Endothelial cell of umbilical vein (primary cell): ENCODE measurements at regions not wholly inside any gene's neighbourhood (a gene's known extent, or its start where the extent isn't known, plus 50 kb on each side); places are given as distances from the start of the nearest gene placed in this dataset.

ENCODE experiments used
- BruUV-seq: library from RNA; stranded (reverse); fragments of 400-500 nt; replicated peaks from 2 replicates; lab custom pipeline; 2021; lab: Mats Ljungman, UMichigan
- CTCF ChIA-PET: fragments of 300-600, 350-600 bp; sonication (Branson Sonifier 250); formaldehyde crosslinking; loops from one replicate; lab custom pipeline; 2021; ENCODE audit warnings: antibody characterized with exemption, inconsistent platforms; lab: Charles Lee
- POLR2A ChIA-PET: fragments of 300-600, 350-600 bp; sonication (Branson Sonifier 250); formaldehyde crosslinking; loops from one replicate; lab custom pipeline; 2021; ENCODE audit warnings: antibody characterized with exemption, inconsistent platforms; lab: Charles Lee
- DNase-seq: peaks from one replicate; pipeline ENCODE4 v3.0.0-alpha.2; 2011; ENCODE audit warnings: low read depth, low spot score
- FAIRE-seq: peaks from 2 replicates; lab custom pipeline; 2011; peaks lifted over from hg19 to GRCh38; lab: Jason Lieb, UNC
- H2AFZ ChIP-seq: 2 replicates; pipeline ENCODE4 v1.6.0; 2012; ENCODE audit warnings: low read depth, low read length, control low read depth, inconsistent platforms
- H3K27ac ChIP-seq: 2 replicates; pipeline ENCODE4 v1.5.1; 2011; ENCODE audit warnings: low read depth, mild to moderate bottlenecking, control low read depth, low read length, moderate library complexity; ENCODE audit not compliant: insufficient read depth
- H3K27me3 ChIP-seq, 2 experiments: 2 replicates each; pipeline versions ENCODE4 v1.6.0 to v1.6.1; 2011; ENCODE audit warnings: low read length in 2 of 2, mixed read lengths in 1 of 2; ENCODE audit not compliant: control insufficient read depth in 2 of 2, insufficient read depth in 2 of 2
- H3K36me3 ChIP-seq, 2 experiments: 2 replicates in 1 of 2; 3 replicates in 1 of 2; pipeline ENCODE4 v1.5.1; 2011; ENCODE audit warnings: low read length in 2 of 2, mild to moderate bottlenecking in 1 of 2, moderate library complexity in 1 of 2; ENCODE audit not compliant: control insufficient read depth in 2 of 2, insufficient read depth in 2 of 2; ENCODE audit errors: extremely low read depth in 1 of 2
- H3K4me1 ChIP-seq: 3 replicates; pipeline ENCODE4 v1.5.1; 2011; ENCODE audit warnings: mild to moderate bottlenecking, low read length; ENCODE audit not compliant: control insufficient read depth, insufficient read depth; ENCODE audit errors: extremely low read depth
- H3K4me2 ChIP-seq: 2 replicates; pipeline ENCODE4 v1.6.1; 2011; ENCODE audit warnings: low read length, control low read depth, mixed read lengths; ENCODE audit not compliant: insufficient read depth
- H3K4me3 ChIP-seq, 3 experiments: fragments of 200-600 bp in 1 of 3; sonication (generic), shearing (Covaris generic) in 1 of 3; replicated peaks in 1 of 3; 2 replicates each; pipeline ENCODE4 v1.5.1; 2011 to 2016; ENCODE audit warnings: control low read depth in 3 of 3, low read length in 3 of 3, mild to moderate bottlenecking in 2 of 3, inconsistent platforms in 1 of 3, low read depth in 1 of 3, moderate library complexity in 1 of 3; ENCODE audit not compliant: insufficient read depth in 1 of 3
- H3K79me2 ChIP-seq: 2 replicates; pipeline ENCODE4 v1.6.0; 2012; ENCODE audit warnings: low read length, inconsistent platforms; ENCODE audit not compliant: control insufficient read depth, insufficient read depth
- H3K9ac ChIP-seq: replicated peaks from 2 replicates; pipeline ENCODE3; 2011; ENCODE audit warnings: low read length, control low read depth; ENCODE audit not compliant: insufficient read depth; ENCODE audit errors: extremely low read depth
- H3K9me1 ChIP-seq: replicated peaks from 3 replicates; pipeline ENCODE4 v1.6.0; 2011; ENCODE audit warnings: mild to moderate bottlenecking, low read length; ENCODE audit not compliant: control insufficient read depth, insufficient read depth; ENCODE audit errors: extremely low read depth
- H3K9me3 ChIP-seq: replicated peaks from 2 replicates; pipeline ENCODE4 v1.5.1; 2012; ENCODE audit warnings: low read length, inconsistent platforms; ENCODE audit not compliant: control insufficient read depth, insufficient read depth
- H4K20me1 ChIP-seq: replicated peaks from 2 replicates; pipeline ENCODE3; 2011; ENCODE audit warnings: mild to moderate bottlenecking, low read length; ENCODE audit not compliant: control insufficient read depth, insufficient read depth; ENCODE audit errors: extremely low read depth
- CTCF ChIP-seq, 2 donors: IDR thresholded peaks; 1 replicate in 1 of 2; 2 replicates in 1 of 2; pipeline ENCODE4 v1.5.1; 2011; ENCODE audit warnings: low read length in 2 of 2, mild to moderate bottlenecking in 2 of 2, moderate library complexity in 2 of 2, control low read depth in 1 of 2, inconsistent platforms in 1 of 2, low read depth in 1 of 2; ENCODE audit not compliant: insufficient read depth in 1 of 2; ENCODE audit errors: extremely low read depth in 1 of 2
- EZH2 ChIP-seq: IDR thresholded peaks from 2 replicates; pipeline ENCODE4 v1.6.1; 2012; ENCODE audit warnings: borderline replicate concordance, low read depth, mild to moderate bottlenecking, moderate library complexity, low read length, inconsistent platforms; ENCODE audit not compliant: severe bottlenecking
- GATA2 ChIP-seq: IDR thresholded peaks from 2 replicates; pipeline ENCODE4 v1.7.0; 2011; ENCODE audit warnings: low read depth, mild to moderate bottlenecking, moderate library complexity, mixed read lengths, low read length; ENCODE audit not compliant: insufficient read length, insufficient read depth
- JUN ChIP-seq: IDR thresholded peaks from 2 replicates; pipeline ENCODE4 v1.6.1; 2011; ENCODE audit warnings: borderline replicate concordance, low read depth; ENCODE audit not compliant: insufficient read length, insufficient read depth
- MYC ChIP-seq: IDR thresholded peaks from one replicate; pipeline ENCODE4 v1.6.1; 2011; ENCODE audit warnings: mild to moderate bottlenecking, low read depth, low read length
- POLR2A ChIP-seq: IDR thresholded peaks from 2 replicates; pipeline ENCODE4 v1.6.1; 2012; ENCODE audit warnings: low read depth, mild to moderate bottlenecking, control low read depth, low read length
- POLR2AphosphoS5 ChIP-seq: IDR thresholded peaks from 2 replicates; pipeline ENCODE4 v1.6.1; 2012; ENCODE audit warnings: low read depth, mild to moderate bottlenecking, control low read depth, low read length, moderate library complexity; ENCODE audit not compliant: insufficient read depth
- dilution Hi-C: fragments of 300-500 bp; cut with MboI; formaldehyde crosslinking; loops from one replicate; pipeline ENCODE4 v1.15.0; 2019; ENCODE audit warnings: low sequenced_read_pairs; ENCODE audit not compliant: extremely low pct_ligation_motif_present
- intact Hi-C: fragments of 100-400 bp; cut with micrococcal nuclease; formaldehyde crosslinking; loops from one replicate; pipeline ENCODE4 v1.10.0; 2022
- TF ChIP-seq, protein P1 (sequence below): IDR thresholded peaks from 2 replicates; pipeline ENCODE4 v1.6.1; 2011; ENCODE audit not compliant: insufficient read depth, insufficient read length

DNA sequence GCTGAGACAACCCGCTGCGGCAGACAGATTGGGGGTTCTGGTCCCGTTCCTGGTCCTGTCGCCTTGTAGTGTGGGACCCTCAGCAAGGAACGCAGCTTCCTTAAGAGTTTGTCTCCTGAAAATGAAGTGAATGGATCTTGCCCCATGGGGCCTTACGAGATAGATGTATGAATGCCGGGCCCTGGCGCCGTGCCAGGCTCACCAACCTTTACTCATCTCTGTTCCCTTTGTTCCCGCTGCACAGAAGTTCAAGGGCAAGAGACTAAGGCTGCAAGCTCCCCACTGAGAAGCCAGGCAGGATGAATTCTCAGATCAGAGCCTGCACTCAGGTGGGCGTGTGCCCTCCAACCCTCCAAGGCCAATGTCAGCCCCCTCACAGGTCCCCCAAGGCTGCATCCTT lies 162.7 kb upstream of the IQSEC1 start:
- H3K27me3 ChIP-seq: no peaks in the 10 kb centered on the region
- H3K36me3 ChIP-seq: no peaks in the 10 kb centered on the region
- H3K9me3 ChIP-seq: no peaks in the 10 kb centered on the region
- H3K79me2 ChIP-seq: no peaks in the 10 kb centered on the region
- no TSS peak for BruUV-seq
- DNase-seq (no peak), FAIRE-seq (no peak)
- H3K4me2 ChIP-seq: no peak overlapping the region
- H4K20me1 ChIP-seq: no peaks in the 10 kb centered on the region
- dilution Hi-C loops: no loop called here
- POLR2A ChIA-PET: no interaction called here
- H3K4me1 ChIP-seq: no peaks in the 10 kb centered on the region
- no peaks in the 10 kb centered on the region for H3K9me1 ChIP-seq
- no peak overlapping the region for H2AFZ ChIP-seq
- H3K27ac ChIP-seq: no peak overlapping the region
- CTCF ChIA-PET: no interaction called here
- intact Hi-C loops: no loop called here
- no peak overlapping the region for H3K9ac ChIP-seq
- no peak overlapping the region for H3K4me3 ChIP-seq
- TF ChIP-seq, protein P1, sequence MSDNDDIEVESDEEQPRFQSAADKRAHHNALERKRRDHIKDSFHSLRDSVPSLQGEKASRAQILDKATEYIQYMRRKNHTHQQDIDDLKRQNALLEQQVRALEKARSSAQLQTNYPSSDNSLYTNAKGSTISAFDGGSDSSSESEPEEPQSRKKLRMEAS: no peak
- no peak for TF ChIP-seq CTCF (IDR thresholded peaks at IDR 0.05; ENCODE audit: extremely low read depth in 1 of 2, insufficient read depth in 1 of 2, low read depth in 1 of 2, low read length in 2 of 2)
- TF ChIP-seq JUN: no peak
- no peak for TF ChIP-seq EZH2
- no peak for TF ChIP-seq MYC
- no peak for TF ChIP-seq POLR2AphosphoS5
- no peak for TF ChIP-seq GATA2
- no peak for TF ChIP-seq POLR2A
